Keratinocyte (primary cell): ENCODE measurements at regions not wholly inside any gene's neighbourhood (a gene's known extent, or its start where the extent isn't known, plus 50 kb on each side); places are given as distances from the start of the nearest gene placed in this dataset.

Experiments used
- DNase-seq: peaks from one replicate; pipeline ENCODE4 v3.0.0-alpha.2; 2011; ENCODE audit warnings: low read depth, missing footprints, low spot score
- FAIRE-seq: peaks from 2 replicates; lab custom pipeline; 2011; peaks lifted over from hg19 to GRCh38; lab: Jason Lieb, UNC
- H2AFZ ChIP-seq: 2 replicates; pipeline ENCODE4 v1.6.0; 2012; ENCODE audit warnings: low read length, control low read depth, inconsistent platforms; ENCODE audit not compliant: control insufficient read depth
- H3K27ac ChIP-seq: 2 replicates; pipeline ENCODE4 v1.5.1; 2011; ENCODE audit warnings: low read length; ENCODE audit not compliant: control insufficient read depth, insufficient read depth
- H3K27me3 ChIP-seq: 3 replicates; pipeline ENCODE4 v1.6.0; 2011; ENCODE audit warnings: low read length; ENCODE audit not compliant: control insufficient read depth, insufficient read depth; ENCODE audit errors: extremely low read depth
- H3K36me3 ChIP-seq, 2 experiments: 2 replicates in 1 of 2; 3 replicates in 1 of 2; pipeline ENCODE4 v1.5.1; 2011; ENCODE audit warnings: low read length in 2 of 2, mild to moderate bottlenecking in 1 of 2; ENCODE audit not compliant: control insufficient read depth in 2 of 2, insufficient read depth in 2 of 2; ENCODE audit errors: extremely low read depth in 1 of 2
- H3K4me1 ChIP-seq: 3 replicates; pipeline ENCODE4 v1.5.1; 2011; ENCODE audit warnings: low read length; ENCODE audit not compliant: control insufficient read depth, insufficient read depth; ENCODE audit errors: extremely low read depth
- H3K4me2 ChIP-seq: 3 replicates; pipeline ENCODE4 v1.6.0; 2011; ENCODE audit warnings: low read depth, low read length; ENCODE audit not compliant: control insufficient read depth, insufficient read depth; ENCODE audit errors: extremely low read depth
- H3K4me3 ChIP-seq, 3 experiments: fragments of 200-600 bp in 1 of 3; sonication (generic) in 1 of 3; 2 replicates in 2 of 3; 3 replicates in 1 of 3; pipeline ENCODE4 v1.5.1; 2011 to 2016; ENCODE audit warnings: low read length in 3 of 3, mild to moderate bottlenecking in 3 of 3, control low read depth in 2 of 3, inconsistent platforms in 1 of 3, low read depth in 1 of 3, mixed read lengths in 1 of 3, mixed run types in 1 of 3, moderate library complexity in 1 of 3; ENCODE audit not compliant: control insufficient read depth in 2 of 3, insufficient read depth in 2 of 3; ENCODE audit errors: extremely low read depth in 1 of 3
- H3K79me2 ChIP-seq: 2 replicates; pipeline ENCODE4 v1.6.0; 2012; ENCODE audit warnings: low read length; ENCODE audit not compliant: control insufficient read depth, insufficient read depth
- H3K9ac ChIP-seq: 3 replicates; pipeline ENCODE4 v1.6.0; 2011; ENCODE audit warnings: low read length; ENCODE audit not compliant: control insufficient read depth, insufficient read depth; ENCODE audit errors: extremely low read depth
- H3K9me1 ChIP-seq: 3 replicates; pipeline ENCODE4 v1.6.0; 2011; ENCODE audit warnings: low read length; ENCODE audit not compliant: control insufficient read depth, insufficient read depth; ENCODE audit errors: extremely low read depth
- H3K9me3 ChIP-seq: 2 replicates; pipeline ENCODE4 v1.5.1; 2012; ENCODE audit warnings: low read depth, low read length; ENCODE audit not compliant: control insufficient read depth
- H4K20me1 ChIP-seq: 3 replicates; pipeline ENCODE4 v1.6.0; 2011; ENCODE audit warnings: low read length; ENCODE audit not compliant: control insufficient read depth, insufficient read depth; ENCODE audit errors: extremely low read depth
- EZH2 ChIP-seq: IDR thresholded peaks from one replicate; pipeline ENCODE4 v1.6.1; 2012; ENCODE audit warnings: inconsistent platforms, mild to moderate bottlenecking, low read length, moderate library complexity
- dilution Hi-C: fragments of 300-500 bp; cut with MboI; formaldehyde crosslinking; loops from one replicate; pipeline ENCODE4 v1.7.0; 2020; ENCODE audit warnings: low sequenced_read_pairs; ENCODE audit not compliant: extremely low pct_ligation_motif_present
- TF ChIP-seq, protein P1 (sequence below), 3 experiments: IDR thresholded peaks in 1 of 3; conservative IDR thresholded peaks in 1 of 3; optimal IDR thresholded peaks in 1 of 3; 2 replicates in 2 of 3; 3 replicates in 1 of 3; pipeline versions ENCODE3 to v1.5.1; 2011; ENCODE audit warnings: low read length in 3 of 3, mild to moderate bottlenecking in 3 of 3, moderate library complexity in 2 of 3, control low read depth in 1 of 3, inconsistent platforms in 1 of 3; ENCODE audit not compliant: insufficient read depth in 2 of 3; ENCODE audit errors: extremely low read depth in 1 of 3

DNA sequence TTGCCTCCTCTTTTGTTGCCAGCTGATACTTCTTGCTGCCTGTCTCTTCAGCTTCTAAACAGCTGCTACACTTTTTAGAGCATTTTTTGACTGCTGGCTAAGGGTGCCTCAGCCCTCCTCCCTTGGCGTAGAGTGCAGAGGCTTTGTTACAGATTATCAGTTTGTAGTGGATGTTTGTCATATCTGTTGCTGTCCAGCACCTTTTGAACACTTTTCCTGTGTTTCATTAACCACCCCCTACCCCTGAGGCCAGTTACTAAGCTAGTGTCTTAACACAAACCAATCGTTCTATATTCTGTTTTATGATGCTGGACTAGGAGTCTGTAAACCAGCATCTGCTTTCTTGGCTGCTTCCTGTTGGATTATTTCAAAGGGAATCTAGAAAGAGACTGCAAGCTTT, 441.5 kb downstream of the DNAH5 start:
- no peak overlapping the region for H3K9ac ChIP-seq
- dilution Hi-C loops, result loop anchor here (25.0 kb wide), 1 partner anchor 459 kb away; no protein-coding TSS in a partner anchor
- H3K79me2 ChIP-seq, result no peaks in the 10 kb centered on the region
- DNase-seq, result no peak
- no peak for TF ChIP-seq EZH2
- TF ChIP-seq, protein P1, sequence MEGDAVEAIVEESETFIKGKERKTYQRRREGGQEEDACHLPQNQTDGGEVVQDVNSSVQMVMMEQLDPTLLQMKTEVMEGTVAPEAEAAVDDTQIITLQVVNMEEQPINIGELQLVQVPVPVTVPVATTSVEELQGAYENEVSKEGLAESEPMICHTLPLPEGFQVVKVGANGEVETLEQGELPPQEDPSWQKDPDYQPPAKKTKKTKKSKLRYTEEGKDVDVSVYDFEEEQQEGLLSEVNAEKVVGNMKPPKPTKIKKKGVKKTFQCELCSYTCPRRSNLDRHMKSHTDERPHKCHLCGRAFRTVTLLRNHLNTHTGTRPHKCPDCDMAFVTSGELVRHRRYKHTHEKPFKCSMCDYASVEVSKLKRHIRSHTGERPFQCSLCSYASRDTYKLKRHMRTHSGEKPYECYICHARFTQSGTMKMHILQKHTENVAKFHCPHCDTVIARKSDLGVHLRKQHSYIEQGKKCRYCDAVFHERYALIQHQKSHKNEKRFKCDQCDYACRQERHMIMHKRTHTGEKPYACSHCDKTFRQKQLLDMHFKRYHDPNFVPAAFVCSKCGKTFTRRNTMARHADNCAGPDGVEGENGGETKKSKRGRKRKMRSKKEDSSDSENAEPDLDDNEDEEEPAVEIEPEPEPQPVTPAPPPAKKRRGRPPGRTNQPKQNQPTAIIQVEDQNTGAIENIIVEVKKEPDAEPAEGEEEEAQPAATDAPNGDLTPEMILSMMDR (optimal IDR thresholded peaks at IDR 0.05 in 1 of 3, IDR thresholded peaks at IDR 0.05 in 1 of 3, conservative IDR thresholded peaks at IDR 0.05 in 1 of 3; ENCODE audit: extremely low read depth in 1 of 3, insufficient read depth in 2 of 3, low read length in 3 of 3), result no peak
- no peaks in the 10 kb centered on the region for H3K27me3 ChIP-seq
- H3K4me1 ChIP-seq, result no peaks in the 10 kb centered on the region
- no peak overlapping the region for H3K4me2 ChIP-seq
- H2AFZ ChIP-seq, result no peak overlapping the region
- H3K36me3 ChIP-seq, result no peaks in the 10 kb centered on the region
- FAIRE-seq, result no peak
- H4K20me1 ChIP-seq, result no peaks in the 10 kb centered on the region
- no peaks in the 10 kb centered on the region for H3K9me3 ChIP-seq
- H3K27ac ChIP-seq, result no peak overlapping the region
- H3K9me1 ChIP-seq, result no peaks in the 10 kb centered on the region
- no peak overlapping the region for H3K4me3 ChIP-seq

DNA sequence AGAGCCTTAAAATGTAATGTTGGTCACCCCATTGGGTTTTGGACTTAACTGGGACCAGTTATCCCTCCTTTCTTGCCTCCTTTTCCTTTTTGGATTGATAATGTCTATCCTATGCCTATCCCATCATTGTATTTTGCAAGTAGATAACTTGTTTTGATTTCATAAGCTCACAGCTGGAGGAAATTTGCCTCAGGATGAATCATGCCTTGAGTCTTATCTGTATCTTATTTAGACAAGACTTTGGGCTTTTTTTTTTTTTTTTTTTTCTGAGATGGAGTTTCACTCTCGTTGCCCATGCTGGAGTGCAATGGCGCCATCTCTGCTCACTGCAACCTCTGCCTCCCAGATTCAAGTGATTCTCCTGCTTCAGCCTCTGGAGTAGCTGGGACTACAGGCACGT, 443.3 kb downstream of the DNAH5 start:
- H3K9me3 ChIP-seq, result no peaks in the 10 kb centered on the region
- no peak overlapping the region for H3K9ac ChIP-seq
- H3K9me1 ChIP-seq, result no peaks in the 10 kb centered on the region
- no peaks in the 10 kb centered on the region for H3K27me3 ChIP-seq
- H3K4me3 ChIP-seq, result no peak overlapping the region
- DNase-seq (no peak), FAIRE-seq (no peak)
- no peak for TF ChIP-seq EZH2
- TF ChIP-seq, protein P1 (optimal IDR thresholded peaks at IDR 0.05 in 1 of 3, IDR thresholded peaks at IDR 0.05 in 1 of 3, conservative IDR thresholded peaks at IDR 0.05 in 1 of 3; ENCODE audit: extremely low read depth in 1 of 3, insufficient read depth in 2 of 3, low read length in 3 of 3), result no peak
- no peaks in the 10 kb centered on the region for H3K36me3 ChIP-seq
- no peak overlapping the region for H2AFZ ChIP-seq
- no peaks in the 10 kb centered on the region for H3K4me1 ChIP-seq
- H3K4me2 ChIP-seq, result no peak overlapping the region
- no peaks in the 10 kb centered on the region for H4K20me1 ChIP-seq
- no peaks in the 10 kb centered on the region for H3K79me2 ChIP-seq
- H3K27ac ChIP-seq, result no peak overlapping the region
- dilution Hi-C loops, result loop anchor here (25.0 kb wide), 1 partner anchor 461 kb away; no protein-coding TSS in a partner anchor
